ENCODE measurements at regions not wholly inside any gene's neighbourhood (a gene's known extent, or its start where the extent isn't known, plus 50 kb on each side); places are given as distances from the start of the nearest gene placed in this dataset.

DNA sequence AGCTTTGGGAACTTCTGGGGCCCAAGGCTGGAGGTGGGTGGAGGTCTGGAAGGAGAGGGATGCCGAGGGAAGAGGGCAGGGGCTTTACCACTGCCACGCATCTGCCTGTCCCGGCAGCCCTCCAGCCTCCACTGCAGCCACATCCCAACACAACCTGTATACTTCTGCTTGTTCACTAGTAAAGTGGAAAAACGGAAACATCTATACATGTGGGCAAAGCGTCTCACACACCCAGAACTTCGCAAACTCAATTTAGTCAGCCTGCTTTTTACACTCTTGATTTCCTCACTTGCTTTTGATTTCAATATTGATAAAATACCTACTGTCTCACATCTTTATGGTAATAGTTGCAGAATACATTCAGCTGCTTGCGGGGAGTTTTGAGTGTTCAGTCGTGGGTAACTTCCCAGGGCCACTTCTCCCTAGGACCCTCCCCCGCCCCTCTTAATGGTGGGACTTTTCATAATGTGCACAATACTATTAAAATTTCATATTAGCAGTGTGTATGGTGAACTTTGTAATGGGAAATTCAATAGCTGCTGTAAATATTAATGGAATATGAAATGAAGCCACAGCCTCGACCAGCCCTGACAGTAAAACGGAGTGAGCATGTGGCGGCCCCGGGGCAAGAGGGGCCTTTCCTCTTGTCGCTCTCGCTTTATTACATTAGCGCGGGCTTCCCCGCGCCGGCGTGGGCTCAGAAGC, 85.2 kb downstream of the NR2F2 start:
- no peak for DNase-seq (ENCODE audit: low read depth)

DNA sequence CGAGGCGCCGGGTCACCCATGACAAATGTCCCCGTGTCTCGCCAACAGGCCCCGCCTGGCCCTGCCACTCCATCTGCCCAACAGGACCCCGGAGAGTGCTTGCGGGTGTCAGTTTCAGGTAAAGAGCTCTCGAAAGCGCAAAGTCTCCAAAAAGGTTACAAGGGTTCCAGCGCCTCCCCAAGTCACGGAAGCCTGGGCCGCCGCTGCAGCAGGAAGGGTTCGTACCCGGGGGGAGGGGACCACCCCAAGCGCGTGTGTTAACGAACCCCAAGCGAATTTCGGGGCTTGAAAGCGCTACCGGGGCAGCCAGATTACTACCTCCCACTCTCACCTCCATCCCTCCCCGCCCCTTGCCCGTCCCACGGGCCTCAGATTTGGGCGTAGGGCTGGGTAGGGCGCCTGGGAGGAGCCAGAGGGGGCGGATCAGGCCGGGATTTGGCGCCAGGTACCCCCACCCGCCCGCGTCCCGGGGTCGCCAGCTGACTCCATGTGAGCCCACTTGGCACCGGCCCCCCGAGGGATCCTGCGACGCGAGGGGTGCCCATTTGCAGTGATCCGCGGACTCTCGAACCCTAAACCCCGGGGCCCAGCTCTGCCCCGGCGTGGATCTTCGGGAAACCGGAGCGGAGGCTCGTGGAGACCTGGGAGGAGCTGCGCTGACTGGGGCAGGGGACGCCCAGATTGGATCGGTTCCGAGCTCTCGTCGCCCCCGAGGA, 85.9 kb downstream of the NR2F2 start:
- no peak for DNase-seq (ENCODE audit: low read depth)

DNA sequence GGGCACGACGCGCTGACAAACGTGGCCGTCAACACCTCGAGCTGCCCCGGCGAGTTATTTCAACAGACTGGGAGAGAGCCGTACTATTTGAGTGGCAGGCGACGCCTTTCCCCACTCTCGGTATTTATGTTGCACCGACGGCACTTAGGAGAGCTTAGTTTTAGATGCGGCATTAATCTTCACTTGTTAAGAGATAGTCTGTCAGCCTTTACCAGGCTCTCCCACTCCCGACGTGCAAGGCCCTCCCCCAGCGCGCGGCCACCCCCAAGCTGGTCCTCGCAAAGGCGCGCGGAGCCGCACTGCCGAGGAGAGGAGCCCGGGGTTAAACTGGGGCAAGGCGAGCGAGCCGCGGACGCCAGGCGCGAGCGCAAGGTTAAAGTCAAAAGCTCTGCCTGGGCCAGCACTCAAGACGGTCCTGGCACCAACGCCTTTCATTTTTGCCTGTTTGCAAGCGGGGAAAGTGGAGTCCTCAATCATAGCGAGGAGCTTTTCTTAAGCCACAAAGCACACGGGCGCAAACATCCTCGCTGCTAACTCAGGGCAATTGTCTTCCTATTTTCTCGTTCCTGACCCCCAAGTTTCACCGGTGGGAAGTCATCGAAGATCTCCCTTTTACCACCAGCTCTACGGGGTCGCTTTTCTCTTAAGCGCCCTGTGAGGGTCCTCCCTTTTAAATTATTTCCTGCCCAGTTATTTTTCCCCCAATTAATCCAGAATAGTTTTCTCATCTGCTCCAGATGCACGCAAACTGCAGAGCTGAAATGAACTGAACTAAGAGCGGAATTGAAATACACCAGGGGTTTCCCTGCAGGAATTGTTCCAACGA, 86.6 kb downstream of the NR2F2 start:
- DNase-seq (ENCODE audit: low read depth): no peak

DNA sequence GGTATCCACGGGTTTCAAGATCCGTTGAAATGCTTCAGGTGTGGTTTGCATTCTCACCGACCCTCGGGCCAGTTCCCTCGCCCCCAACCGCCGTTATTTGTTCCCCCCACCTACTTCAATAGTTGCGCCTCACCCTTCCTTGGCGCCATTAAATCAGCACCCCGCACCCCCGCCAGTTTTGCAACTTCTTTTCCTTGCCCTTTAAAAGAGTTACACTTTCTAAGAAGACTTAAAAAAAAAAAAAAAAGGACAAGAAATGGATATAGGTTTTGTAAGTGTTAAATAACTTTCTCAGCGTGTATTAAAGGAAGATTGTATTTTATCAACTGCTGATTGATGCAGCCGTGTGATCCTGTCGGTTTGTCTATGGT, 87.2 kb downstream of the NR2F2 start:
- DNase-seq (ENCODE audit: low read depth): no peak

DNA sequence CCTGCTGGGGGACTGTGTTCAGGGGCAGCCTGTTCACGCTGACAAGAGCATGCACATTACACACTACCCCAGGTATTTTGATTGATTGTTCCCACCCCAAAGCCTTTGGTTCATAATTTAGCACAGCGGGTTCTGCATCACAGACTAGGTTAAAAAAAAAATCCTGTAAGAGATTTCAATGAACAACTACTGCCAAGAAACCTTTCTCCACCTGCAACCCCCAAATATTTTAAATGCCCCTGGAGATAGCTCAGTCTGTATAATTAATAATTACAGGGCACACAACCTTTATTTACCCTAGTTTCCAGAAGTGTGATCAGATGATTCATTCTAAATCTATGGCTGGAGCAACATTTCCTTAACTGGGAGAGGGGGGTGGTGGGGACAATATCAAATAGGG, 87.6 kb downstream of the NR2F2 start:
- no peak for DNase-seq (ENCODE audit: low read depth)

DNA sequence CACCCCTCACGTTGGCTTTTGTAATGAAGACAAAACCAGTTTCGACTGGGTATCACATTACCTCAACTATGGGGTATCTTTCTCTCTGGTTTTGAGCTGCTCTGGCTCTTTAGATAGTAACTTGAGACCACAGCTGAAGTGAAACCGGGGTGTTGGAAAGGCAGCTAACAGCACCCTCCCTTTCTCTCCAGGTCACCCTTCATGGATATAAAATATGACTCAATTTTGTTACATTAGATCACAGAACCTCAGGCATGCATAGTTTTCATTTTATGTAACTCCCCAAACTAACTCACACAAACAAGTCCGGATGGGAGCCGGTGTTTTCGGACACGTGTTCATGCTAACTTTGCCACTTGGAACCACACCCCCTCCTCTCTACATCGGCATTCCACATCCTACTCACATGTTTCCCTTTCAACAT, 90.7 kb downstream of the NR2F2 start:
- DNase-seq (ENCODE audit: low read depth): peak; percentile 11

DNA sequence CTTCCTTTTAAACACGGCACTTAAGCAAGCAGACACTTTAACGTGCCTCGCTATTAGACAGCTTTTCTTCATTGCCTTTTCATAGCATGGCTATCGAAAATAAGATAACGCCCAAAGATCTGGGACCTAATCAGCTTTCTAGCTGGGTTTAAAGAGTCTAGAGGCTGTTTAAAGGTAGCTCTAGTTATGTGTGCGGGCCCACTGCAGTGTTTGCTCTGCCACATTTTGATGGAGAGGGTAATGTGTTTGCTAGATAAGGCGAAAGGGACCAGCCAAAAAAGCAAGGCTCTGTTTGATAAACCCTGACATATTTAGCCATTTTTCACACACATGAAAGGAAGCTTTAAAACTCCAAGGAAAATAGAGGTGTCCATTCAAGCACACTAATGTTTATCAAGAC, 91.6 kb downstream of the NR2F2 start:
- no peak for DNase-seq (ENCODE audit: low read depth)

DNA sequence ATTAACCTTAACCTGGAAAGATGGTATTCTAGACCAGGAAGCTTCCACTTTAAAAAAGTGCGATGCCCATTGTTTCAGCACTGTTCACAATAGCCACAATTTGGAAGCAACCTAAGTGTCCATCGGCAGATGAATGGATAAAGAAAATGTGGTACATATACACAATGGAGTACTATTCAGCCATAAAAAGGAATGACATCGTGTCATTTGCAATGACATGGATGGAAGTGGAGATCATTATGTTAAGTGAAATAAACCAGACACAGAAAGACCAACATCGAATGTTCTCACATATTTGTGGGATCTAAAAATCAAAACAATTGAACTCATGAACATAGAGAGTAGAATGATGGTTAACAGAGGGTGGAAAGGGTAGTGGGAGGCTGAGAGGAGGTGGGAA, 94.2 kb downstream of the NR2F2 start:
- no peak for DNase-seq (ENCODE audit: low read depth)

DNA sequence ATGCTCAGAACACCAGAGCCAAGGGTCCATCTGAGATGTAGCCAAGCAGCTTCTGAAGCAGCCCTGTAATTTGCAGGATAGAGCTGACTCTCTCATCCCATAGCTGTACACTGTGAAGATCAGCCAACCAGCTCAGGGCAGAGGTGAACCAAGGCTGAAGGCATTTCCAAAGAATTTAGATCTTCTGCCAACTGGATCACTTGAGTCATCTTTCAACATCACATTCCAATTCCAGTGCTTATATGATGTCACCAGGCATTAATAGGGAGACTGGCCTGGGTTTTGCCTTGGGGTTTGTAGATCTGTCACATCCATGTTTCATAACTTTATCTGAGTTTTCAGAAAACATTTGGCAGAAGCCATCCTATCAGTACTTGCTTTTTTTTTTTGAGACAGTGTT, 98.2 kb downstream of the NR2F2 start:
- peak; percentile 65 for DNase-seq (ENCODE audit: low read depth)

DNA sequence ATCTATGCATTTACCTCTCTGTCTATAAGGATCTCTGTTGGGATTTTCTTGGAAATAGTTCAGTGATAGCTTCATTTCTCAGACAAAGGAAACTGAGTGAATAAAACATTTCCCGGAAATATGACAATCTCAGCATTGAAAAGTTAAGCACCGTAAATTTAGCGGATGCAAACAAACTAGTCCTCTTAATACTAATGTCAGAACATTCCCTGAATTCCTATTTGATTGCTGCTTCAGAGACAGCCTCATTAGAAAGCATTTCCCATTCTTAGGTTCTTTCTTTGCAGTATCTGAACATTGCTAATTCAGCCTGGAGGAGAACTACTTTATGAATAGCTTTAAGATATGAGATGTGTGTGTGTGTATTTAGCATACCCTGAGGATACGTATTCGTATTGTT, 101.3 kb downstream of the NR2F2 start:
- DNase-seq (ENCODE audit: low read depth): no peak

DNA sequence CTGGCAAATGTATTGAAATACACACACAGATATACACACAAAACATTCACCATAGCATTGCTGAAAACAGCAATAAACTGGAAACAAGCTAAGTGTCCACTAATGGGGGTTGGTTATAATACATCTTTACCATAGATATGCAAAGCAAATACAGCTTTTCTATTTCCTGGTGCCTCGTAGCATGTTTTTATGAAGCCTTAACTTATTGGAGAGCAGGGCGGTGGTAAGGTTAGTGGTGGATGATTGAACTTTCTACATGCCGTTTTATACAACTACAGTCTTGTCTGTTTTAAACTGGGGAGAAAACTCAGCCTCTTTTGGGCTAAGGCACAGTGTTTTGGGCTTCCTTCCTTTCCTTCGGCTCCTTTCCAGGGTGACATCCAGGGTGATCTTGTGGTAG, 104.5 kb downstream of the NR2F2 start:
- DNase-seq (ENCODE audit: low read depth): no peak

DNA sequence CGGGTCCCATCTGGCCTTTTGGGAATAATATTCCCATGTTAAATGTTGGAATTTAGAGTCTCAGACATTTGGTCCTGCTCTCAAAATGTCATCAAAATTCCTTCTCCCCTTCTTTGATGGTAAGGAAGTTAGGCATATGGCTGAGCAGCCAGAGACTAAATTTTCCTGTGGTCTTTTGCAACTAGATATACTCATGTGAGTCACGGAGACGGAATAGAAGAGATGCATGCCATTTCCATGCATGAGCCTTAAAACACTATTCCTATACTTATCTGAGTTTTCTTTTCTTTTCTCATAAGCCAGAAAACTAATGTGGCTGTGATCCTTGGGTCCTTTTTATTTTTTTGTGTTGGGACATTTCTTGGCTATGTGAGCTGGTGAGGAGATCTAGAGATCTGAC, 105.3 kb downstream of the NR2F2 start:
- no peak for DNase-seq (ENCODE audit: low read depth)

DNA sequence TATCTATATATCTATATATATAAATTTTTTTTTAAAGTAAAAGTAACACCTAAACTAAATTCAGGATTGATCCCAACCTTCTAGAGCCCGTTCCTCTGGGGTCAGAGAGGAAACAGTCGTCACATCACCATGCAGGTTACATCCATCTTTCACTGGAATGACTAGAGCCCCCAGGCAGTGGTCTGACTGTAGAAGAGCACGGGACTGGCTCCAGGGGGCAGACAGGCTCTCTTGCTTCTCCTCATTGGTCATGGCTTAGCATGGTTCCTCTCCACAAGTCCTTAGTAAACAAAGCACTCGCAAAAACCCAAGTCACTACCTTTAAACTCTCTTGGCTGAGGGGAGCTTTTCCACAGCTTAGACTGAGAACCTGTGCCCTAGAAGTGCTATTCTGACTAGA, 110.5 kb downstream of the NR2F2 start:
- DNase-seq (ENCODE audit: low read depth): no peak

DNA sequence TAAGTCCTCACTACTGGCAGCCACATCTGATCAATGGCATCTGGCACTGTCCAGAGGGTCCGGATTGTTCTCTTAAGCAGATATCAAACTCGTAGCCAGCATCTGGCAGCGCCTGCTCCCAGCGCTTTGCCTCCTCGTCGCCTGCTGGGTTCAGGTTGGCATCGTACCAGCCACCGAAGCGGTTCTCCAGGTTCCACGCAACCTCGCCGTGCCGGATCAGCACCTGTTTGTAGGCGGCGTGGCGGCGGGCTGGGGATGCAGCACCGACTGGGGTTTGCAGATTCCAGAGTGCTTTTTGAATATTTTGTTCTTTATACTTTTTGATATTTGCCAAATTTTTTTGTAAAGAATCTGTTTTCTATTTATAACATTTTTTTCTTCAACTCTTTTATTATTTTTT, 111.6 kb downstream of the NR2F2 start:
- DNase-seq (ENCODE audit: low read depth): no peak

DNA sequence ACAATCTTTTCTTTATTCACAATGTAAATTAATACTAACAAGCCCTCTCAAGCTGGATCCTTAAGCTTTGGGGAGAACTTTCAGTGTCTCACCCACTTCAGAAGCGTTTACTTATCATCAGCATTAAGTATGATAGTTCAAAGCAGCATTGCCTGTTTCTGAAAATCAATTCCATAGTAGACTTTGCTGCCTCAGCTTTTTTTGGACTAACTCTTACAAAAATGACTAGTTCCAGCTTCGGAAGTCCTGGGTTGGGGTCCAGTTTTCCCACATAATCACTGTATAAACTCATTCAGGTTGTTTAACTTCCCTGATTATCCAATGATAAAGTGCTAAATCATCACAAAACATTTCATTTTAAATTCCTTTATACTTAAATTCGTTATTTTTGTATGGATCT, 114.4 kb downstream of the NR2F2 start:
- DNase-seq (ENCODE audit: low read depth): no peak

DNA sequence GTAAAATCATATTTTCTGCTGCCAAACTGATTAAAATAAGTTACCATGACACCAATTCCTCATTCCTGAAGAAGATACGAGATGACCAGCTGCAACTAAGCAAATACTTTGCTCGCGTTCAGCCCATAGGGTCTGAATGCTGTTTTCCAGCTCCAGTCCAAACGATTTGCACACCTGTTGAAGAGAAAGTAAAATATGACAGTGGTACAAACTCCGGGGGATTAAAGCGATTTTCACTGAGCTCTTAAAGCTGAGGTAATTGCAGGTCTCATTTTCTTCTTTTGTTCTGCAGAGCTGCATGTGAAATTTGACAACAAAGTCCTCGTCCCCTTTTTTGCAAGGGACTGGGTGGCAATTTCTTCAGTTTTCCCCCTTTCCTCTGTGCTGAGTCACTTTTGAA, 118.4 kb downstream of the NR2F2 start:
- DNase-seq (ENCODE audit: low read depth): no peak

DNA sequence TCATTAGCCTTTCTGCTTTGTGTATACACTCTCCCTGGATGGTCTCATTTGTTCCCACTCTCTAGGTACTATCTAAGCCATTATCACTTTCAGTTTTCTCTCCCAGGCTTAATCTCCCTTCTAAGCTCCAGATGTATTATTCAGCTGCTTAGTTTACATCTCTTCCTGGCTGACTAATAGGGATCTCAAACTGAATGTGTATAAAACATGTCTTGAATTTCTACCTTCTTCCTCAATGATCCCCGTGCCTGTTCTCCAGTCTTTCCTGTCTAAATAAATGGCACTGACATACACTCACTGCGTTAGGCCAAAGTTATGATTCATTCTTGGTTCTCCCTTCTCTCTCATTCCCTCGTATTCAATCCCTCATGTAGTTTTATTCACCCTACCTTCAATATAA, 127.3 kb downstream of the NR2F2 start:
- DNase-seq (ENCODE audit: low read depth): no peak

DNA sequence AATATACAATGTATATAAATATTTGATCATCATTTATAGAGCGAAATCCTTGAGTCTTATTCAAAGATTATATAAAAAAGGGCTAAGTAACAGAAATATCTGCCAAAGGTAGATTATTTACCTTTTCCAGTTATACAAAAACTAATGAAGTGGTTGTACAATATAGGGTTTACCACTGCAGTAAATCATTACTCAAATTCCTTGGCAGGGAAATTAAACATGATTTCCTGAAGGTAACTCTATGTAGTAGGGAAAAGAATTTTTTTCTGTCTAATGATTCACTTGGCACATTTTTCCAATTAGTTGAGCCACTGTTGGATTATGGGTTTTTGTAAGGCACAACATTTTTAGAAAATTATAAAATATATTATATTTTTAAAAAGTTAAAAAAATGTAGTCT, 129.6 kb downstream of the NR2F2 start:
- DNase-seq (ENCODE audit: low read depth): no peak

DNA sequence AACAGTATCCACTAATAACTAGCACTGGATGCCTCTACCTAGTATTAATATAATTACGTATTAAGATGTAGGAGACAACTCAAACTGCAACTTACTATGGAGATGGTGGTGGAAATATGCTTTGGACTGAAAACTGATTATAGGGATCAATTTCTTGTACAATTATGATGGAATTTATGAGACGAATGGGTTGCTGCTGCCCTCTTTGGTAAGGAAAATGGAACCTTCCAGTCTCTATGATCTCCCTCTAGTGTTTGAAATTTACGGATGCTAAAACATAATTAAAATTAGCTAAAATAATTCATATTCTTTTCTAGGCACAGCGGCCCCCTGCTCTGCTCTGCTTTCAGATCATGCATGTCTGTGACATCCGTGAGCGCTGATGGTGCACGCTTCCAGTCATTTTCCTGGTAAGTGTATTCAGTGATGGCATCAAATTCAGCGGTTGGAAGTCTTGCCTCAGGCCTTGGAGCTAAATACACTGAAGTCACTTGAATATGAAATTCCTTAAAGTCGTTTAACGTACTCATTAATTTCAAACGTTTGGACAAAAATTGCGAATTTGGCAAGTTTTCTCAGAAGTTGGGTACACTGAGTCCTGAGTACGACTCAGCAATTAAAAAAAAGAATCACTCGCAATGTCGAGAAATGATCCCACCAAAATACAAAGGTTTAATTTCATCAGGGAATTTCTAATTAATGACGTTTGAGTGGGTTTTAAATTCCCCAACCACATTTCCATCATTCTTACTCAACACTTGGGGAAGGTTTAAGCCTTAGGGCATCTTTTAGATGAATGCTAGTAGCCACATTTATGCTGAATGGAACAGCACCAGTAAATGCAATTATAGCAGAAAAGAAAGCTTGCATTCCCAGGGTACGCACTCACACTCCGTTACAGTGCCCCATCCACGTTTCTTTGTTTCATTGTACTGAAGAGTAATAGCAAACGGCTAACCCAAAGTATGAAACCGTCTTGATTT, 132.6 kb downstream of the NR2F2 start:
- no peak for DNase-seq (ENCODE audit: low read depth)

DNA sequence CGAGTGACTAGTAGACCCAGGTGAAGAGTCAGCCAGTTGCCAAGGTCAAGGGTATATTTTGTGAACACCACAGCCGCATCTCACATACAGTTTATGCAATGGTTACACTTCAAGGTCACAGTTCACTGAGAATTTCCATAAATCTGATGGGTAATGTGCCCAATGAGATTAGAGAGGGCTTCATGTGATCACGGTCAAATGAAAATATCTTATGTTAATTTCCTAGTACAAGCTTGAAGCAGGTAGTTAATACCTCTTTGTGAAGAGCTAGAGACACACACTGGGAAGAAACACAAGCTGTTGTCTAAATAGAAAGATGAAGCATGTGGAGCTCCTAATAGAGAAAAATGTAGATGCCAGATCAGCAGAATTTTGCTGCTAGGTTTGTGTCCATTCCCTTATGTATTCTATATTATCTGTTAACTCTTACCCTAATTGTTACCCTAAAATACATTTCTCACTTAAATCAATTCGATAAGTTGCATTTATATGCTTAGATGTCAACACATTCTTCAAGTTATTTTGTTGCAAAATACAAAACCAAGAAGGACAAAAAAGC, 136.0 kb downstream of the NR2F2 start:
- DNase-seq (ENCODE audit: low read depth): no peak

DNA sequence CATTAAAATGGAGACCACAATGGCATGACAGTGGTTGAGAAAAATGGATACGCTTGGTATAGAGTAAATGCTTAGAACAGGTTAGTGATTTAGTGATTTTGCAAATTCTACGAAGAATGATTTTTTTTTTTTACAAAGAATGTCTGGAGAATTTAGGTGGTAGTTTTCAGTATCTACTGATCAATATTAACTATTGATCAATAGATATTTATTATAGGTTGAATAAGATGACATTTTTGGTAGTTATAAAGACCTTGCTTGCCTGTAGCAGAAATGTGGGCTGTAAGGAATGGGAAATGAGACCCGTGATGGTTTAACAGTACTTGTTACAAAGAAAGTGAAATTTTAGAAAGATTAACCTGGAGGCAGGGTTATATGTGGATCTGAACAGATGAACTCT, 137.5 kb downstream of the NR2F2 start:
- DNase-seq (ENCODE audit: low read depth): no peak

All from non-pigmented ciliary epithelial cell (primary cell).